GM18907 (cell line): ENCODE measurements at regions not wholly inside any gene's neighbourhood (a gene's known extent, or its start where the extent isn't known, plus 50 kb on each side); places are given as distances from the start of the nearest gene placed in this dataset.

ENCODE experiments used
- ATAC-seq: cut with Tn5 transposase; IDR thresholded peaks from one replicate; pipeline ENCODE4 v1.9.1; 2021; ENCODE audit warnings: mild to moderate bottlenecking, moderate library complexity; ENCODE audit not compliant: unreplicated experiment

DNA sequence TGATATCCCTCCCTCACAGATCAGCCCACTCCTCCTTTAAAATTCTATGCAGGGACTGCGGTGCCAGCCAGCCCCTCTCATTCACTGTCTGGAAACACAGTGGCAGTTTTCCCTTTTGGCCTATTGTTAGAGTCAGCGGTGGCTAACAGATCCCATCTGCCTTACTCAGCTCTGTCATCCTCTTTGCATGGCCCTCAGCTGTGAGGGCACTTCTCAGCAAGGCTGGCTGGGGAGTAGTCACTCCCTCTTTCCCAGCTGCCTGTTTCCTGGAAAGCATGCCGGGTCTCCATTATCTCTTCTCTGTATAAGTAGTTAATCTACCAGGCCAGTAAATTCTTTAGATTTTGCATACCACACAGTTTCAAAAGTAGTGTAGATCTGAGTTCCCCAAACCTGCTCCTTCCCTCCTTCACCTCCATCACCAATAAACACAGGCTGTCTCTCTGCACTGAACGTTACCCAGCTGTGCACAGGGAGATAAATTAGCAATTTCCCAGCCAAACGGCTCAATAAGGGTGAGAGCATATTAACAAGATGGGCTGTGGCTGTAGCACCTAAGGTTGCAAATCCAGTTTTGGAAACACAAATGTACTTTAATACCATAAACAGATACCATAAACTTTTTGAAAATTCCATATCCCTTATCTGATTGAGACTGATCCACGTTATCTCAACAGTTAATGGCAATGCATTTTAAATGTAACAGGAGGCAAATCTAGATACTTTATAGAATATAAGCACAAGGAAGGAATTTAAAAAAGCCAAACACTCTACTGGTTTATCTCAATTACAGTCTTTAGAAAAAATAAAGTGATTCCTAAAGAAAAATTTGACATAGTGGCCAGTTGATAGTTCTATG lies 229.3 kb downstream of the ANKRD50 start:
- ATAC-seq = no peak

DNA sequence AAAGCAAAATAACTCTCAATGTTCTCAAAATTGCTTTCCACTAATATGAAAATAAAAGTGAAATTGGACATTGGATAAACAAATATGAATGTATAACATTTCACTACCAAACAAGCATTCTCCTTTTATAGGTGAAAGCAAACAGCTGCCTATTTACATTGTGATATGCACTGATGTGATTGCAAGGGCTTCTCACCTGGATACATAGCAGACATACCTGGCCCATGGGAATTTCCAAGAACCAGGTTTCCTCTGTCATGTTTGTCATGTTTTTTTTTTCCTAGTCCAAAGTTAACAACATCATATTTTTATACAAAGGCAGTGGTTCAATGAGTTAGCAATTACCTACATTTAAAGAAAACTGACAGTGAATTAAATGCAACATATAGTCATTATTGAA lies 228.5 kb downstream of the ANKRD50 start:
- ATAC-seq = no peak

- no peak for ATAC-seq
Measured at GRCh38 chr4:124484940-124485339, 227.6 kb downstream of the ANKRD50 start.

DNA sequence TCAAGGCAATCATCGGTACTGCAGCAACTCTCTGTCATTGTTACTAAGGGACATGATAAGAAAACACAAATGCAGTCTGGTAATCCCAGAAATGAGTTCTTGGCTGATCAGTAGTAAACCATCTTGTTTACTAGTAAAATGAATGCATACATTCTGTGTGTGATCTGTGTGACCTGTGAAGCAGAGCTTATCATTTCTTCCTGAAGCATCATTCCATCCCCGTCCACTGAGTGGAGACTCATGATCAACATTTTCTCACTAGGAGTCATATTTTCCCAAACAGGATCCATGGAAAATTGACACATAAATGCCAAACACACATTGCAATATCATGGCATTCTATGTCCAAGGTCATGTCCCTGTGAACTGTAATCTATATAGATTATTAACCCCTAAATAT lies 226.1 kb downstream of the ANKRD50 start:
- ATAC-seq = no peak

DNA sequence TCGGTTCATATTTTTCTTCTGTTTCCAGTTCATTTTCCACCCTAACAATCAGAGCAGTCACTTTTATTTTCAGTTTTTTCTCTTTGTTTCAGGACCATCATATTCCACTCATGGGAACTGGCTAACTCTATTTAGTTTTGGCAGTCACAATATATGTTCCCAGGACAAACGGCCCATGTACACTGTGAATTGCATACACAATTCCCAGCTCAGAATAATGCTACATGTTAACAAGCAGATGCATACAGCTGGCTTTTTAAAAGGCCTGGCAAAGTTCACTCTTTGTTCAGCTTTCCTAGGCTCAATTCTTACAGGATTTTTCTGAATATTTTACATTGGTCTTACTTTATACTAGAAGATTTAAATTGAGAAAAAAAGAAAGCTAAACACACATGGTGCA lies 224.9 kb downstream of the ANKRD50 start:
- ATAC-seq = no peak

DNA sequence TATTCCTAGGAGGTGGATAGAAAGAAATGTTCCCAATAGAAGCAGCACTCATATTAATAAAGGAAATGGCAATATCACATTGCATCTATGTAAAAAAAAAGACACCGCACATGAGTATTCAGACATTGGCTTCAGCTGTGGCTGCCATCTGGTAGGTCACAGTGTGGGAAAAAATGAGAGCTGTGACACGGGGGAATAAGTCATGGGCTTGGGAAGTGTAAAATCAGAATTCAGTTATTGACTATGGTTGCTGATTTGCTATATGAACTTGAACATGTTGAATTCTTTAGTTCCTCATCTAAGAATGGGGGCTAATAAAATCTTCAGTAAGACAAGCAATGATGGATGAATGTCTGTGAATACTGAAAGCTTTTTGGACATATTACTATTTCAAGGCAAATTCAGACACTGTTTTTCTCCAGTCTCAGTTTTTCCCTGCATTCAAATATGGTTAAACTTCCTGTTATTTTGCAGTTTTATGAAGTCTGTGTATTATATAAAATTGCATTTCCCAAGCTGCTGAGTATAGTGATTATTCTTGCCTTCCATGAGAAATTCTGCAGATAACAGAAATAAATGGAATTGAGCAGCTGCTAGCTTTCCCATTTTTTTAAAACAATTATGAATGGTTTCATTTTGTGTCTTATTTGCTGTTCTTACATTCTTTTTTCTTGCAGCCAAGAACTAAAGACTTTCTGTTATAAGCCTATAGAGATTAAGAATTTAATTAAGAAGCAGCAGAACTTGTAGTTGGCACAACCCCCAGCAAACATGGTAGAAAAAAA lies 221.0 kb downstream of the ANKRD50 start:
- ATAC-seq = no peak

DNA sequence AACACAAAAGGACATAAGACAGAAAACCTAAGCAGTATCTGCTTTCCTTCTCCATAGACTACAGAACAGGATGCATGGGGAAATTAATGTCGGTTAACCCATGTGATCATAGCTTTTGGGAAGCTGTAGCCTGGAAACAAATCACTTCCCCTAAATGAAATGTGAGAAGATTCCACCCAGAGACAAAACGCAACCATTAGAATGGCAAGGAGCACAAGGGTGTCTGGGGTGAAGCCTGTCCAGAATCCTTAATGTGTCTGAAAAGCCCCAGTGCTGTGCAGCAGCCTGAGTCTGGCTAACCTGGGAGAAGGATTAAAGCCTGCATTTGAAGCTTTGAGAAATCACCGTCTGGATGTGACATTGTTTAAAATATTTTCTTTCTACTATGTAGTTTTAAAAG lies 213.3 kb downstream of the ANKRD50 start:
- ATAC-seq = no peak

DNA sequence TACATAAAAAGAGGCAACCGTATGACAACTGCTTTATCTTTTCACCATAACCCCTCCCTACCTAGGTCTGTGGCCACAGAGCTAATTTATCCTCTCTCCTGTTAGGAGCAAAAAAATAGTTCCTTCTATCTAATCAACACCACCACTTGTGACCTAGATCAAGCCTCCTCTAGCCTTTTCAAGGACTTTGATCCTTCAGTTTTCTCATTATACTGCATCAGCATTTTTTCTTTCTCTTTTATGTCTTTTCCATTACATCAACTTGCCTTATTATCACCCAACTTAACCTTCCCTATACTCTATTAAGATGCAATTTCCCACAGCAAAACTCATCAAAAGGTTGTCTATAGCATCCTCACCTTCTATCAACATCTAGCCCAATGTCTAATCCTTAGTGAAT lies 211.0 kb downstream of the ANKRD50 start:
- ATAC-seq = no peak

- ATAC-seq = no peak
Measured at GRCh38 chr4:124504431-124504830, 208.1 kb downstream of the ANKRD50 start.

GRCh38 chr4:124505211-124505610 lies 207.3 kb downstream of the ANKRD50 start:
- no peak for ATAC-seq

- ATAC-seq = no peak
Measured at GRCh38 chr4:124509151-124509550, 203.4 kb downstream of the ANKRD50 start.

GRCh38 chr4:124514588-124514987 lies 197.9 kb downstream of the ANKRD50 start:
- no peak for ATAC-seq

DNA sequence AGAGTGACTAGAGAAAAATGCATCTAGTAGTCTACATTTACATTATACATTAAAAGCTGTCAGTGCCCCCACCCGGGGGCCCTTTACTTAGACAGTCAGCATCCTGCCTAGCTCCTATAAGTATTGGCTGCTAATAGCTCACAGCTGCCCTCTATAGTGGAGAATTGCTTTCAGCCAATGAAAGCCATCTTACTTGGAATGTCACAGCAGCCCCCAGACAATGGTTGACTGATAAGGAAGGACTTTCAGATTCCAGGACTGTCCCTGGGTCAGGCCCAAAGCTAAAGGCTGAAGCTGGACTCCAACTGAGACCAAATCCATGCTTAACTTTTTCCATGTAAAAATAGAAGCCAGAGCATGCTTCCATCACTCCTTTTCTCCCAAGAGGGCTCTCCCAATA lies 196.9 kb downstream of the ANKRD50 start:
- ATAC-seq = no peak

- ATAC-seq = no peak
Measured at GRCh38 chr4:124519196-124519595, 193.3 kb downstream of the ANKRD50 start.

DNA sequence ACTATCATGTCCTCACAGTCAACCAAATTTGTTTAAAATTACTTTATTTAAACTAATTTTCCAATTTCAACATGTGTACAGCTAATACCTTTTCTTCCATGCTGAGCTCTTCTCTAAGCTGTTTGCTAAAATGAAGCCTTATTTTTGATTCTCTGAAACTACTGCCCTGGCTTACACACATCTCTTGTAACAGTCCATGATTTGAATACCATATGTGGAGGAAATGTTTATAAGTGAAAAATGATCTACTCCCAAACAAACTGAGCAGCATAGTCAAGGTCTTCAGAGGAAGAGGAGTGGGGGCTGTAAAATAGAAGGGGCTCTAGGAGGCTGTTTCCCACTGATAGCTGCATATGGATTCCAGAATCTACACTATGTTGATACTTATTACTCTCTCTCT lies 188.7 kb downstream of the ANKRD50 start:
- no peak for ATAC-seq

GRCh38 chr4:124525524-124525923 lies 187.0 kb downstream of the ANKRD50 start:
- no peak for ATAC-seq

- no peak for ATAC-seq
Measured at GRCh38 chr4:124526331-124526730, 186.2 kb downstream of the ANKRD50 start.

DNA sequence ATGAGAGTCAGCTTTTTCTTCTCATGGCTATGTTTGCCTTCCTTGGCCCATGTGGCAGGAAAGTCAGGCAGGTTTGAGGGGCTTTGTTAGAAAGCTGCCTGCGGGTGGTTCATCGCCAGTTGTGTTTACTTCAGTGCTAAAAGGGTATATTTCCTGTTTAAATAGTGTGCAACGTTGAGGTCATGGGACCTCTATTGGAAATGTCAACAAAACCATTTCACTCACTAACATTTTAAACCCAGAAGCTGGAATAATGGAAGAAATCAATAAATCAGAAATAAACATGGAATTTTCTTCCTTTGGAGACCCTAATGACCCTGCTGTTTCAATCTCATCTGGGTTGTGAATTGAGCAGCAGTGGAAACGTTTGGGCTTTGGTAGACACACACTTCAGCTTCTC lies 185.8 kb downstream of the ANKRD50 start:
- no peak for ATAC-seq

DNA sequence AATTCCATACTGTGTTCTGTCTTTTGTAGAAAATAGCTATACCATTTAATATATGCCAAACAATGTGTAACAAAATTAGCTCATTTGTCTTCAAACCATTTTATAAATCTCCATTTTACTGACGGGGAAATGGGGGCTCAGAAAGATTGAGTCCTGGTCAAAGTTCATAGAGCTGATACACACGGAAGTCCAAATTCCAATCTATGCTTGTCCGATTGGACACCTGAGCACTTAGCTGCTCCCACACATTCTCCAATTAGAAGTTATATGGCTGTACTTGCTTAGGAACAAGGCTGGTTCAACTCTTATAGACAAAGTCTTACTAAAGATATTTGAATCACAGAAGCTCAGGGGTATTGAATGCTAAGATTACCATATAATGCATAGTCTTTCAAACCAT lies 185.2 kb downstream of the ANKRD50 start:
- no peak for ATAC-seq

- no peak for ATAC-seq
Measured at GRCh38 chr4:124529131-124529530, 183.4 kb downstream of the ANKRD50 start.

- ATAC-seq = no peak
Measured at GRCh38 chr4:124530464-124531077, 182.0 kb downstream of the ANKRD50 start.

GRCh38 chr4:124534131-124534530 lies 178.4 kb downstream of the ANKRD50 start:
- no peak for ATAC-seq
